ENCODE measurements at regions not wholly inside any gene's neighbourhood (a gene's known extent, or its start where the extent isn't known, plus 50 kb on each side); places are given as distances from the start of the nearest gene placed in this dataset.

- H3K4me3 ChIP-seq (ENCODE audit: low read depth, low read length) = no peak overlapping the region
- TF ChIP-seq CTCF (IDR thresholded peaks at IDR 0.05; ENCODE audit: insufficient read depth, low read length) = no peak
- no peak for DNase-seq (ENCODE audit: low read depth)
Observed at GRCh38 chr4:130266814-130267213, 1170.9 kb downstream of the C4orf33 start.

GRCh38 chr4:130288576-130288975, 1192.6 kb downstream of the C4orf33 start:
- no peak overlapping the region for H3K4me3 ChIP-seq (ENCODE audit: low read depth, low read length)
- no peak for TF ChIP-seq CTCF (IDR thresholded peaks at IDR 0.05; ENCODE audit: insufficient read depth, low read length)
- no peak for DNase-seq (ENCODE audit: low read depth)

GRCh38 chr4:130293692-130294091, 1197.7 kb downstream of the C4orf33 start:
- no peak for DNase-seq (ENCODE audit: low read depth)
- no peak for TF ChIP-seq CTCF (IDR thresholded peaks at IDR 0.05; ENCODE audit: insufficient read depth, low read length)
- no peak overlapping the region for H3K4me3 ChIP-seq (ENCODE audit: low read depth, low read length)

- H3K4me3 ChIP-seq (ENCODE audit: low read depth, low read length) = no peak overlapping the region
Observed at GRCh38 chr4:130296448-130296847, 1200.5 kb downstream of the C4orf33 start.

GRCh38 chr4:130306566-130306965, 1210.6 kb downstream of the C4orf33 start:
- H3K4me3 ChIP-seq (ENCODE audit: low read depth, low read length) = no peak overlapping the region
- no peak for DNase-seq (ENCODE audit: low read depth)
- TF ChIP-seq CTCF (IDR thresholded peaks at IDR 0.05; ENCODE audit: insufficient read depth, low read length) = no peak

More at GRCh38 chr4:130296448-130296847, 1200.5 kb downstream of the C4orf33 start:
- no peak for DNase-seq (ENCODE audit: low read depth)
- TF ChIP-seq CTCF (IDR thresholded peaks at IDR 0.05; ENCODE audit: insufficient read depth, low read length) = no peak

GRCh38 chr4:130309221-130309620, 1213.3 kb downstream of the C4orf33 start:
- TF ChIP-seq CTCF (IDR thresholded peaks at IDR 0.05; ENCODE audit: insufficient read depth, low read length) = no peak
- H3K4me3 ChIP-seq (ENCODE audit: low read depth, low read length) = no peak overlapping the region
- DNase-seq (ENCODE audit: low read depth) = no peak

GRCh38 chr4:130322439-130322838, 1226.5 kb downstream of the C4orf33 start:
- no peak overlapping the region for H3K4me3 ChIP-seq (ENCODE audit: low read depth, low read length)
- TF ChIP-seq CTCF (IDR thresholded peaks at IDR 0.05; ENCODE audit: insufficient read depth, low read length) = no peak
- DNase-seq (ENCODE audit: low read depth) = no peak
